ENCODE measurements at regions not wholly inside any gene's neighbourhood (a gene's known extent, or its start where the extent isn't known, plus 50 kb on each side); places are given as distances from the start of the nearest gene placed in this dataset.

- H3K36me3 Mint-ChIP-seq (ENCODE audit: insufficient read depth in 1 of 3, low read depth in 3 of 3), result no peaks in the 10 kb centered on the region; a peak in 1 of 7 replicates
- Histone ChIP-seq H3K23me2 (ENCODE audit: insufficient read length, low read depth, low read length, poor library complexity, severe bottlenecking) (no peaks in the 10 kb centered on the region), H3K9ac (ENCODE audit: extremely low read depth, insufficient read length, low read length) (no peak overlapping the region), H3K18ac (ENCODE audit: insufficient read length, low read depth, low read length) (no peak overlapping the region), H2BK20ac (ENCODE audit: low read depth, low read length, poor library complexity, severe bottlenecking) (no peak overlapping the region), H4K5ac (ENCODE audit: insufficient read length, low read depth, low read length) (no peak overlapping the region), H3K79me2 (ENCODE audit: insufficient read depth, low read length) (no peaks in the 10 kb centered on the region), H2BK15ac (ENCODE audit: low read depth, low read length) (no peak overlapping the region), H3K56ac (ENCODE audit: insufficient read length, low read depth, low read length) (no peak overlapping the region), H2AK5ac (ENCODE audit: insufficient read length, low read length) (no peak overlapping the region), H3K9me3 (ENCODE audit: control insufficient read depth, low read depth, low read length) (no peaks in the 10 kb centered on the region), H3T11ph (ENCODE audit: low read length) (no peak overlapping the region), H3K14ac (ENCODE audit: insufficient read depth, low read length) (no peak overlapping the region), H3K79me1 (ENCODE audit: insufficient read depth, low read depth, low read length, poor library complexity, severe bottlenecking) (no peaks in the 10 kb centered on the region), H3K27me3 (ENCODE audit: insufficient read depth, low read length) (no peaks in the 10 kb centered on the region), H3K4me2 (ENCODE audit: insufficient read depth, insufficient read length, low read length) (no peak overlapping the region), H4K91ac (ENCODE audit: insufficient read length, low read depth, low read length) (no peak overlapping the region), H2BK120ac (ENCODE audit: low read depth, low read length, poor library complexity, severe bottlenecking) (no peak overlapping the region), H3K27ac (ENCODE audit: insufficient read length, low read depth, low read length) (no peak overlapping the region), H2BK5ac (ENCODE audit: insufficient read length, low read length) (no peak overlapping the region), H2BK12ac (ENCODE audit: insufficient read length, low read depth, low read length) (no peak overlapping the region), H3K4ac (ENCODE audit: low read depth, low read length) (no peak overlapping the region), H3K4me1 (ENCODE audit: insufficient read depth, low read length) (no peaks in the 10 kb centered on the region), H3K23ac (ENCODE audit: insufficient read length, low read depth, low read length) (no peak overlapping the region), H2AFZ (ENCODE audit: low read length) (no peak overlapping the region), H4K20me1 (ENCODE audit: control insufficient read depth, insufficient read depth, insufficient read length) (no peaks in the 10 kb centered on the region), H4K8ac (replicated peaks; ENCODE audit: insufficient read length, low read depth, low read length) (no peak overlapping the region)
- H3K4me3 Mint-ChIP-seq, result no peak overlapping the region
- no peak for TF ChIP-seq CTCF (conservative IDR thresholded peaks at IDR 0.05)
- H3K4me1 Mint-ChIP-seq, result no peaks in the 10 kb centered on the region
- H3K9me3 Mint-ChIP-seq, result 0 out of 5 replicates have a peak, but pooled peaks cover 0 to 1% of the 10 kb centered on the region in 2 experiments
- DNase-seq, result no peak
- H3K27me3 Mint-ChIP-seq (ENCODE audit: low read depth), result no peaks in the 10 kb centered on the region
- no peak overlapping the region for H3K27ac Mint-ChIP-seq
Measured at GRCh38 chr2:150888337-150888736, 373.3 kb downstream of the RBM43 start.

Data from H9 (cell line).